ENCODE measurements at regions not wholly inside any gene's neighbourhood (a gene's known extent, or its start where the extent isn't known, plus 50 kb on each side); places are given as distances from the start of the nearest gene placed in this dataset.

DNA sequence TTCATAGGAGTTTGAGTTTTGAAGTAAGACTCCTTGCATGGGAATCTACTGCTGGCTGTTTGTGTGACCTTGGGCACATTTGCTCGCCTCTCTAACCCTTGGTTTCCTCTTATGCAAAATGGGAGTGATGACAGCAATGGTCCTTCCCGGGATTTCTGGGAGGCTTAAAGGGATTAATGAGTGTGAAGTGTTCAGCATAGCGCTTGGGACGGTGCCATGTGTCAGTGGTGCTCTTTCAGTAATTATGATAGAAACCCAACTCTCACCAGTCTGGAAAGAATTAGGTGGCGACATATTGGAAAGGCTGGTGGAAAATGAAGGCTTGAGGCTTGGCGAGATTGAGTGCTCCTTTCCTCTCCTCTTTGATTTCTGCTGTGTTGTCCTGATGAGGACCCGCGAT, 429.2 kb upstream of the EEF2KMT start:
- TF ChIP-seq POLR2A (IDR thresholded peaks at IDR 0.05; ENCODE audit: low read depth, low read length) (no peak), POLR2AphosphoS5 (IDR thresholded peaks at IDR 0.05; ENCODE audit: low read depth, low read length) (no peak), TAF1 (IDR thresholded peaks at IDR 0.05; ENCODE audit: borderline replicate concordance, low read depth, low read length) (no peak)

All from GM12892 (cell line).